H9 (cell line): ENCODE measurements at regions not wholly inside any gene's neighbourhood (a gene's known extent, or its start where the extent isn't known, plus 50 kb on each side); places are given as distances from the start of the nearest gene placed in this dataset.

Experiments
- DNase-seq: peaks from one replicate; pipeline ENCODE4 v3.0.0-alpha.2; 2017
- H2AFZ ChIP-seq: one replicate; pipeline ENCODE4 v1.6.1; 2013; ENCODE audit warnings: mild to moderate bottlenecking, low read length, control low read depth, moderate library complexity
- H2AK5ac ChIP-seq: 2 replicates; pipeline ENCODE4 v1.6.1; 2013; ENCODE audit warnings: low read length, control low read depth, mixed read lengths; ENCODE audit not compliant: insufficient read length
- H2BK120ac ChIP-seq: one replicate; pipeline ENCODE4 v1.6.1; 2013; ENCODE audit warnings: low read depth, mild to moderate bottlenecking, low read length, control low read depth, inconsistent platforms; ENCODE audit not compliant: poor library complexity, severe bottlenecking
- H2BK12ac ChIP-seq: 2 replicates; pipeline ENCODE4 v1.6.1; 2013; ENCODE audit warnings: low read length, control low read depth, mixed read lengths, low read depth; ENCODE audit not compliant: insufficient read length
- H2BK15ac ChIP-seq: 2 replicates; pipeline ENCODE4 v1.6.1; 2013; ENCODE audit warnings: low read depth, low read length, control low read depth
- H2BK20ac ChIP-seq: one replicate; pipeline ENCODE4 v1.6.1; 2013; ENCODE audit warnings: low read depth, mild to moderate bottlenecking, low read length, control low read depth, inconsistent platforms; ENCODE audit not compliant: poor library complexity, severe bottlenecking
- H2BK5ac ChIP-seq: 2 replicates; pipeline ENCODE4 v1.6.1; 2013; ENCODE audit warnings: low read length, control low read depth, mixed read lengths; ENCODE audit not compliant: insufficient read length
- H3K14ac ChIP-seq: 2 replicates; pipeline ENCODE4 v1.6.1; 2013; ENCODE audit warnings: low read length, control low read depth; ENCODE audit not compliant: insufficient read depth
- H3K18ac ChIP-seq: 2 replicates; pipeline ENCODE4 v1.6.1; 2013; ENCODE audit warnings: low read depth, mild to moderate bottlenecking, mixed read lengths, low read length, control low read depth; ENCODE audit not compliant: insufficient read length
- H3K23ac ChIP-seq: 2 replicates; pipeline ENCODE4 v1.6.1; 2013; ENCODE audit warnings: low read length, control low read depth, mixed read lengths, low read depth; ENCODE audit not compliant: insufficient read length
- H3K23me2 ChIP-seq: 2 replicates; pipeline ENCODE4 v1.6.1; 2013; ENCODE audit warnings: low read depth, mild to moderate bottlenecking, mixed read lengths, low read length, control low read depth; ENCODE audit not compliant: insufficient read length, poor library complexity, severe bottlenecking
- H3K27ac ChIP-seq: 2 replicates; pipeline ENCODE4 v1.5.1; 2013; ENCODE audit warnings: low read length, control low read depth, mixed read lengths, low read depth; ENCODE audit not compliant: insufficient read length
- H3K27me3 ChIP-seq: 2 replicates; pipeline ENCODE4 v1.6.1; 2013; ENCODE audit warnings: low read length, control low read depth, inconsistent platforms; ENCODE audit not compliant: insufficient read depth
- H3K4ac ChIP-seq: 2 replicates; pipeline ENCODE4 v1.6.1; 2013; ENCODE audit warnings: low read depth, mild to moderate bottlenecking, control low read depth, inconsistent platforms, low read length, moderate library complexity
- H3K4me1 ChIP-seq: 2 replicates; pipeline ENCODE4 v1.6.1; 2013; ENCODE audit warnings: low read length, control low read depth, inconsistent platforms; ENCODE audit not compliant: insufficient read depth
- H3K4me2 ChIP-seq: 2 replicates; pipeline ENCODE4 v1.6.1; 2013; ENCODE audit warnings: low read length, control low read depth, mixed read lengths; ENCODE audit not compliant: insufficient read length, insufficient read depth
- H3K56ac ChIP-seq: 2 replicates; pipeline ENCODE4 v1.6.1; 2013; ENCODE audit warnings: low read depth, mild to moderate bottlenecking, mixed read lengths, low read length, control low read depth; ENCODE audit not compliant: insufficient read length
- H3K79me1 ChIP-seq: 2 replicates; pipeline ENCODE4 v1.6.1; 2013; ENCODE audit warnings: low read depth, mild to moderate bottlenecking, moderate library complexity, low read length, control low read depth, inconsistent platforms; ENCODE audit not compliant: insufficient read depth, poor library complexity, severe bottlenecking
- H3K79me2 ChIP-seq: 2 replicates; pipeline ENCODE4 v1.6.1; 2013; ENCODE audit warnings: low read length, control low read depth, inconsistent platforms; ENCODE audit not compliant: insufficient read depth
- H3K9ac ChIP-seq: 2 replicates; pipeline ENCODE4 v1.6.1; 2013; ENCODE audit warnings: low read length, control low read depth, mixed read lengths; ENCODE audit not compliant: insufficient read length; ENCODE audit errors: extremely low read depth
- H3K9me3 ChIP-seq: one replicate; pipeline ENCODE4 v1.6.1; 2013; ENCODE audit warnings: low read depth, low read length, inconsistent platforms; ENCODE audit not compliant: control insufficient read depth
- H3T11ph ChIP-seq: one replicate; pipeline ENCODE4 v1.6.1; 2013; ENCODE audit warnings: mild to moderate bottlenecking, low read length, control low read depth, inconsistent platforms
- H4K20me1 ChIP-seq: one replicate; pipeline ENCODE4 v1.6.1; 2013; ENCODE audit not compliant: control insufficient read depth, insufficient read length, insufficient read depth
- H4K5ac ChIP-seq: 2 replicates; pipeline ENCODE4 v1.6.1; 2013; ENCODE audit warnings: low read depth, mild to moderate bottlenecking, mixed read lengths, low read length, control low read depth; ENCODE audit not compliant: insufficient read length
- H4K8ac ChIP-seq: replicated peaks from 2 replicates; pipeline ENCODE4 v1.6.1; 2013; ENCODE audit warnings: low read length, control low read depth, mixed read lengths, low read depth; ENCODE audit not compliant: insufficient read length
- H4K91ac ChIP-seq: 2 replicates; pipeline ENCODE4 v1.6.1; 2013; ENCODE audit warnings: low read depth, mild to moderate bottlenecking, moderate library complexity, mixed read lengths, low read length, control low read depth; ENCODE audit not compliant: insufficient read length
- H3K27ac Mint-ChIP-seq, 3 experiments: 2 replicates in 2 of 3; 3 replicates in 1 of 3; pipeline ENCODE4 v1.8.0; 2020 to 2021; ENCODE audit warnings: mixed read lengths in 3 of 3, mild to moderate bottlenecking in 1 of 3, moderate library complexity in 1 of 3
- H3K27me3 Mint-ChIP-seq: 2 replicates; pipeline ENCODE4 v1.8.0; 2021; ENCODE audit warnings: low read depth, mild to moderate bottlenecking, moderate library complexity, mixed read lengths
- H3K36me3 Mint-ChIP-seq, 3 experiments: 2 replicates in 2 of 3; 3 replicates in 1 of 3; pipeline ENCODE4 v1.8.0; 2020 to 2021; ENCODE audit warnings: low read depth in 3 of 3, mixed read lengths in 3 of 3; ENCODE audit not compliant: insufficient read depth in 1 of 3
- H3K4me1 Mint-ChIP-seq, 2 experiments: 2 replicates each; pipeline ENCODE4 v1.8.0; 2020; ENCODE audit warnings: mixed read lengths in 2 of 2
- H3K4me3 Mint-ChIP-seq, 2 experiments: 2 replicates in 1 of 2; 3 replicates in 1 of 2; pipeline ENCODE4 v1.8.0; 2020 to 2021; ENCODE audit warnings: mild to moderate bottlenecking in 2 of 2, mixed read lengths in 2 of 2, moderate library complexity in 1 of 2
- H3K9me3 Mint-ChIP-seq, 2 experiments: 2 replicates in 1 of 2; 3 replicates in 1 of 2; pipeline ENCODE4 v1.8.0; 2020; ENCODE audit warnings: mild to moderate bottlenecking in 2 of 2, mixed read lengths in 2 of 2, moderate library complexity in 1 of 2
- CTCF ChIP-seq: fragments of 200-600 bp; sonication (generic); conservative IDR thresholded peaks from 3 replicates; pipeline ENCODE4 v1.8.0; 2021; ENCODE audit warnings: antibody characterized with exemption, mild to moderate bottlenecking
- WGBS: extraction: QIAGEN DNeasy Blood & Tissue Kit; methylation state at CpG from one replicate; pipeline ENCODE4 v1.1.7; 2013; ENCODE audit warnings: missing lambda C conversion rate, low lambda C conversion rate, mixed read lengths; ENCODE audit not compliant: insufficient read length; ENCODE audit errors: extremely low coverage; 5-methylcytosine and 5-hydroxymethylcytosine counted together

DNA sequence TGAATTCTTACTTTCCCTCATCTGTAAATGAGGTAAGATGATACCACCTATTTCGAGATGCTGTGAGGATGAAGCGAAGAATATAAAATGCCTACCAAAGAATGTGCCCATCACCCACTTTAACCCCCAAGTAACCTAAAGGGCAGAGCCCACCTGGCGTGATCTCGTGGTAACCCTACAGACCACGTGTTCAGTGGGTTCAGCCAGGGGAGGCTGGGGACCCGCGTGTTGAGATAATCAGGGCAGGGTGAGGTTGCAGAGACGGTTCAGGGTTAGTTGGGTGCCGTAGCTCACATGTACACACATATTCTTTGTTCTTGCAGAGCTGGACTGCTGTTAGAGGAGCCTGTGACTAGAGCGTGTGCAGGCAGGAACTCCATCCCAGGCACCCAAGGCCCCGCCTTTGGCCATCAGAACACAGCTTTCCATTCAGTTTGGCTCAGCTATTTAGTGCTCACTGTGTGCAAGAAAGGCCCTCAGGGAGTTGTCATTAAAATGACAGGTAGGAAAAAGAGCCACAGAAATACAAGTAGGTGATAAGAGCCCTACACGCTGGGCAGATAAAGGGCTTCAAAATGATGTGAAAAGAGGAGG lies 56.5 kb upstream of the HAND1 start:
- Histone ChIP-seq H3K79me1 (no peaks in the 10 kb centered on the region), H2BK5ac (no peak overlapping the region), H3K4ac (no peak overlapping the region), H3T11ph (no peak overlapping the region), H2BK120ac (no peak overlapping the region), H3K9me3 (no peaks in the 10 kb centered on the region), H3K79me2 (no peaks in the 10 kb centered on the region), H2AK5ac (no peak overlapping the region), H3K14ac (no peak overlapping the region), H3K27ac (no peak overlapping the region), H3K18ac (no peak overlapping the region), H2BK12ac (no peak overlapping the region), H3K23ac (no peak overlapping the region), H4K5ac (no peak overlapping the region), H3K23me2 (no peaks in the 10 kb centered on the region), H4K91ac (no peak overlapping the region), H2BK15ac (no peak overlapping the region), H3K4me1 (0 out of 2 replicates have a peak, but pooled peaks cover 2% of the 10 kb centered on the region), H2BK20ac (no peak overlapping the region), H3K4me2 (no peak overlapping the region), H3K56ac (no peak overlapping the region), H4K8ac (no peak overlapping the region), H3K9ac (no peak overlapping the region), H2AFZ (no peak overlapping the region), H4K20me1 (no peaks in the 10 kb centered on the region), H3K27me3 (no peaks in the 10 kb centered on the region)
- DNase-seq: no peak
- Mint-ChIP-seq H3K4me1 (no peaks in the 10 kb centered on the region), H3K36me3 (no peaks in the 10 kb centered on the region), H3K9me3 (no peaks in the 10 kb centered on the region), H3K27ac (no peak overlapping the region), H3K4me3 (no peak overlapping the region), H3K27me3 (peaks cover 3% of the 10 kb centered on the region; the same call in 1 of the 2 replicates)
- no CpG with 5 or more reads among the region's 12 CpGs for WGBS
- no peak for TF ChIP-seq CTCF
